22Rv1 (cell line): ENCODE measurements at regions not wholly inside any gene's neighbourhood (a gene's known extent, or its start where the extent isn't known, plus 50 kb on each side); places are given as distances from the start of the nearest gene placed in this dataset.

Experiments
- CTCF ChIP-seq: fragments of 450-650 bp; IDR thresholded peaks from 2 replicates; pipeline ENCODE4 v1.5.1; 2017; ENCODE audit warnings: mild to moderate bottlenecking
- ZFX ChIP-seq: fragments of 450-650 bp; IDR thresholded peaks from 2 replicates; pipeline ENCODE4 v1.6.1; 2017; ENCODE audit warnings: antibody characterized with exemption, borderline replicate concordance

- TF ChIP-seq CTCF (no peak), ZFX (no peak)
These were observed 298.5 kb upstream of the TPK1 start for GRCh38 chr7:145134377-145134776.
